ENCODE measurements at regions not wholly inside any gene's neighbourhood (a gene's known extent, or its start where the extent isn't known, plus 50 kb on each side); places are given as distances from the start of the nearest gene placed in this dataset.

DNA sequence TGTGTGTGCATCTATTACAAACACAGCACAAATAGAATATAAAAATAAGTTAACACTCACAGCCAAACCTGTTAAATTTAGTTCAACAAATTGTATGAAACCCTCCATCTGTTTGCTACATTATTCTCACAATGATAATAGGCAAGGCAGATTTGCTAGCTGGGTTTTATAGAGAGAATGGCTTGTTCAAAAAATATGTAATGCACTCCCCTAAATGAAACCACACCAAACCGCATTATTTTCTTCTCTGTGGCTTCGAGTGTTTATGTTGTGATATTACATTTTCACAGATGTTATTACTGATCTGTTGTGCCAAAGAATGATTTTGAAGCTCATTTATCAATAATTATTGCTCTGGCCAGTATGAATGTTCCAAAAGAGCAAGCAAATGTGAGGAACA, 92.9 kb downstream of the SPATA31D1 start (continued):
- TF ChIP-seq, protein P1, sequence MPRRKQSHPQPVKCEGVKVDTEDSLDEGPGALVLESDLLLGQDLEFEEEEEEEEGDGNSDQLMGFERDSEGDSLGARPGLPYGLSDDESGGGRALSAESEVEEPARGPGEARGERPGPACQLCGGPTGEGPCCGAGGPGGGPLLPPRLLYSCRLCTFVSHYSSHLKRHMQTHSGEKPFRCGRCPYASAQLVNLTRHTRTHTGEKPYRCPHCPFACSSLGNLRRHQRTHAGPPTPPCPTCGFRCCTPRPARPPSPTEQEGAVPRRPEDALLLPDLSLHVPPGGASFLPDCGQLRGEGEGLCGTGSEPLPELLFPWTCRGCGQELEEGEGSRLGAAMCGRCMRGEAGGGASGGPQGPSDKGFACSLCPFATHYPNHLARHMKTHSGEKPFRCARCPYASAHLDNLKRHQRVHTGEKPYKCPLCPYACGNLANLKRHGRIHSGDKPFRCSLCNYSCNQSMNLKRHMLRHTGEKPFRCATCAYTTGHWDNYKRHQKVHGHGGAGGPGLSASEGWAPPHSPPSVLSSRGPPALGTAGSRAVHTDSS (tag by site-specific recombination; IDR thresholded peaks at IDR 0.05), result no peak
- TF ChIP-seq ZNF521 (tag by site-specific recombination; IDR thresholded peaks at IDR 0.05) (no peak), ZFP69B (tag by site-specific recombination; IDR thresholded peaks at IDR 0.05) (no peak), SCRT2 (tag by site-specific recombination; IDR thresholded peaks at IDR 0.05) (no peak), ZNF600 (tag by site-specific recombination; IDR thresholded peaks at IDR 0.05) (no peak)
- TF ChIP-seq, protein P2, sequence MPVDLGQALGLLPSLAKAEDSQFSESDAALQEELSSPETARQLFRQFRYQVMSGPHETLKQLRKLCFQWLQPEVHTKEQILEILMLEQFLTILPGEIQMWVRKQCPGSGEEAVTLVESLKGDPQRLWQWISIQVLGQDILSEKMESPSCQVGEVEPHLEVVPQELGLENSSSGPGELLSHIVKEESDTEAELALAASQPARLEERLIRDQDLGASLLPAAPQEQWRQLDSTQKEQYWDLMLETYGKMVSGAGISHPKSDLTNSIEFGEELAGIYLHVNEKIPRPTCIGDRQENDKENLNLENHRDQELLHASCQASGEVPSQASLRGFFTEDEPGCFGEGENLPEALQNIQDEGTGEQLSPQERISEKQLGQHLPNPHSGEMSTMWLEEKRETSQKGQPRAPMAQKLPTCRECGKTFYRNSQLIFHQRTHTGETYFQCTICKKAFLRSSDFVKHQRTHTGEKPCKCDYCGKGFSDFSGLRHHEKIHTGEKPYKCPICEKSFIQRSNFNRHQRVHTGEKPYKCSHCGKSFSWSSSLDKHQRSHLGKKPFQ (tag by site-specific recombination; IDR thresholded peaks at IDR 0.05), result no peak

DNA sequence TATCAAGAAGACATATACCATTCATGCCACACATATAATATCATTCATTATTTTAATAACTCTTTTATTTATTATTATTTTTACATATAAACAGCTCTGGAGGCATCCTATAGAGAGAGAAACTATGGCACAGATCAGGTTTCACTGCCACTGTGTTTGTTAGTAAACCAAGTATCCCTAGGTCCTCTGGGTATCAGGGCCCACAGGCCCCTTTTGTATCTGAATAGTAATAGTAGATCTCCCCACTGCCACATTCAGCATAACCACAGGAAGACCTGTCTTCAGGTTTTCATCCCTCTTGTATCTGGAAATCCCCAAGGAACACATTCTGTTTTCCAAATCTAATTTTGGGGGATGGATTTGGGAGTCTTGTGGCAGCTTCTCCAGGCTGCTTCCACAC, 94.0 kb downstream of the SPATA31D1 start:
- no peaks in the 10 kb centered on the region for H3K9me3 ChIP-seq (ENCODE audit: control insufficient read depth, insufficient read depth, low read depth, low read length)
- POLR2A ChIA-PET, result no interaction called here
- CTCF ChIA-PET, result interaction anchor here (0.7 kb wide), 1 partner anchor 279 kb away, joined by 3 read pairs; no protein-coding TSS in a partner anchor
- H3K4me1 ChIP-seq (ENCODE audit: control insufficient read depth, insufficient read depth, low read length), result no peaks in the 10 kb centered on the region
- H3K4me3 ChIP-seq (ENCODE audit: low read depth, low read length), result no peak overlapping the region
- H3K36me3 ChIP-seq (ENCODE audit: control insufficient read depth in 2 of 2, insufficient read depth in 1 of 2, low read length in 2 of 2), result no peaks in the 10 kb centered on the region
- TF ChIP-seq ZNF404 (tag by site-specific recombination; IDR thresholded peaks at IDR 0.05) (no peak), HOXA7 (CRISPR knock-in tag; IDR thresholded peaks at IDR 0.05; ENCODE audit: borderline replicate concordance) (no peak)
- no peak overlapping the region for H3K27ac ChIP-seq (ENCODE audit: extremely low read depth, low read depth, low read length)

DNA sequence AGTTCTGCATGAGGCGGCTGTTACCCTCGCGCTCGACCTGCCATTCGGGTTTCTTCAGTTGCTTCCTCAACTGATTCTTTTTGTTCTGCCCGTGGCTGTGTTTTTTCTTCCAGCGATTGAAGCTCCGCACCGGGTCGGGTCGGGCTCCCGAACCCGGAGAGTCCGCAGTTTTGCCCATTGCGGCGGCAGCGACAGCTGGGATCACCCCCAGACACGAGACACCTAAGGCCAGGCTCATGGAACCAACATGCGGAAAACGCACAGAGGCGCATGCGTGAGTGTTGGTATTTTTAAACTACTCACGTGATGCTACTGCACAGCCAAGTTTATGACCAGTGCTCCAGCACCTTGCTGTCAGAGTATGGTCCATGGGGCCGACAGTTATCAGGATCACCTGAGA, 100.0 kb downstream of the SPATA31D1 start:
- H3K27ac ChIP-seq (ENCODE audit: extremely low read depth, low read depth, low read length), result no peak overlapping the region
- no peak overlapping the region for H3K4me3 ChIP-seq (ENCODE audit: low read depth, low read length)
- no peaks in the 10 kb centered on the region for H3K4me1 ChIP-seq (ENCODE audit: control insufficient read depth, insufficient read depth, low read length)
- ChIA-PET CTCF (no interaction called here), POLR2A (no interaction called here)
- TF ChIP-seq, protein P3, sequence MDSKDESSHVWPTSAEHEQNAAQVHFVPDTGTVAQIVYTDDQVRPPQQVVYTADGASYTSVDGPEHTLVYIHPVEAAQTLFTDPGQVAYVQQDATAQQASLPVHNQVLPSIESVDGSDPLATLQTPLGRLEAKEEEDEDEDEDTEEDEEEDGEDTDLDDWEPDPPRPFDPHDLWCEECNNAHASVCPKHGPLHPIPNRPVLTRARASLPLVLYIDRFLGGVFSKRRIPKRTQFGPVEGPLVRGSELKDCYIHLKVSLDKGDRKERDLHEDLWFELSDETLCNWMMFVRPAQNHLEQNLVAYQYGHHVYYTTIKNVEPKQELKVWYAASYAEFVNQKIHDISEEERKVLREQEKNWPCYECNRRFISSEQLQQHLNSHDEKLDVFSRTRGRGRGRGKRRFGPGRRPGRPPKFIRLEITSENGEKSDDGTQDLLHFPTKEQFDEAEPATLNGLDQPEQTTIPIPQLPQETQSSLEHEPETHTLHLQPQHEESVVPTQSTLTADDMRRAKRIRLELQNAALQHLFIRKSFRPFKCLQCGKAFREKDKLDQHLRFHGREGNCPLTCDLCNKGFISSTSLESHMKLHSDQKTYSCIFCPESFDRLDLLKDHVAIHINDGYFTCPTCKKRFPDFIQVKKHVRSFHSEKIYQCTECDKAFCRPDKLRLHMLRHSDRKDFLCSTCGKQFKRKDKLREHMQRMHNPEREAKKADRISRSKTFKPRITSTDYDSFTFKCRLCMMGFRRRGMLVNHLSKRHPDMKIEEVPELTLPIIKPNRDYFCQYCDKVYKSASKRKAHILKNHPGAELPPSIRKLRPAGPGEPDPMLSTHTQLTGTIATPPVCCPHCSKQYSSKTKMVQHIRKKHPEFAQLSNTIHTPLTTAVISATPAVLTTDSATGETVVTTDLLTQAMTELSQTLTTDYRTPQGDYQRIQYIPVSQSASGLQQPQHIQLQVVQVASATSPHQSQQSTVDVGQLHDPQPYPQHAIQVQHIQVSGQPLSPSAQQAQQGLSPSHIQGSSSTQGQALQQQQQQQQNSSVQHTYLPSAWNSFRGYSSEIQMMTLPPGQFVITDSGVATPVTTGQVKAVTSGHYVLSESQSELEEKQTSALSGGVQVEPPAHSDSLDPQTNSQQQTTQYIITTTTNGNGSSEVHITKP (tag by site-specific recombination; IDR thresholded peaks at IDR 0.05), result no peak
- no peak for TF ChIP-seq ZNF629 (tag by site-specific recombination; IDR thresholded peaks at IDR 0.05)
- no peak for TF ChIP-seq HOXC10 (CRISPR knock-in tag; IDR thresholded peaks at IDR 0.05)
- no peak for TF ChIP-seq ZNF837 (tag by site-specific recombination; IDR thresholded peaks at IDR 0.05)
- no peak for TF ChIP-seq ZNF274 (IDR thresholded peaks at IDR 0.05; ENCODE audit: low read length)
- TF ChIP-seq ZNF274 (tag by site-specific recombination; IDR thresholded peaks at IDR 0.05; ENCODE audit: borderline replicate concordance), result no peak
- TF ChIP-seq ZNF585B (tag by site-specific recombination; IDR thresholded peaks at IDR 0.05), result no peak
- TF ChIP-seq ZNF521 (tag by site-specific recombination; IDR thresholded peaks at IDR 0.05), result no peak
- no peak for TF ChIP-seq ZNF747 (tag by site-specific recombination; IDR thresholded peaks at IDR 0.05)
- TF ChIP-seq ZNF621 (tag by site-specific recombination; IDR thresholded peaks at IDR 0.05), result no peak
- no peak for TF ChIP-seq ZSCAN30 (tag by site-specific recombination; IDR thresholded peaks at IDR 0.05)
- TF ChIP-seq ZNF600 (tag by site-specific recombination; IDR thresholded peaks at IDR 0.05), result no peak
- TF ChIP-seq ZNF426 (tag by site-specific recombination; IDR thresholded peaks at IDR 0.05), result no peak
- no peaks in the 10 kb centered on the region for H3K36me3 ChIP-seq (ENCODE audit: control insufficient read depth in 2 of 2, insufficient read depth in 1 of 2, low read length in 2 of 2)
- no peaks in the 10 kb centered on the region for H3K9me3 ChIP-seq (ENCODE audit: control insufficient read depth, insufficient read depth, low read depth, low read length)
